ENCODE measurements at regions not wholly inside any gene's neighbourhood (a gene's known extent, or its start where the extent isn't known, plus 50 kb on each side); places are given as distances from the start of the nearest gene placed in this dataset.

- no peak for TF ChIP-seq CTCF (IDR thresholded peaks at IDR 0.05)
- no peak for TF ChIP-seq EZH2 (IDR thresholded peaks at IDR 0.05; ENCODE audit: borderline replicate concordance, insufficient read depth, low read depth, low read length, poor library complexity, severe bottlenecking)
These were observed 314.2 kb downstream of the BLID start for GRCh38 chr11:121801781-121802180.
